ENCODE measurements at regions not wholly inside any gene's neighbourhood (a gene's known extent, or its start where the extent isn't known, plus 50 kb on each side); places are given as distances from the start of the nearest gene placed in this dataset.
"Not testable (repeated sequence)": the region's sequence is repeated elsewhere in the genome, so short reads cannot be mapped to it uniquely, and the experiment has no call there.

DNA sequence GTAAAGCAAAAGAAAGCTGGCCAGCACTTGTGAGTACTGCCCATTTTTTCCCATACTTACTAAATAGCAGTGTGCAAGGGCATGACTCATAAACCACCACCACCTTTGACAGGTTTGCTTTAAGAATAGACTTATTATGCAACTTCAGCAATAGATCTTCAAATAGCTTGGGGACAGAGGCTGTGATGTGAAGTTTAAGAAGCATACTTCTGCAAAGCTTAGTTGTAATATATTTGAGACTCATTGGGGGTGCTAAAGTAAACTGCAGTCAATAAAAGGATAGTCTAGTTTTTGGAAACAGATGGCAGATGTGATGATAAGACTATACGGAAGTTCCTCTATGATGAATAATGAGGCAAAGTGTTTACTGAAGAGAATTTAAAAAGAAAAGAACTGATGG is 210.0 kb downstream of the PLA2G4A start:
- H3K4me1 ChIP-seq = no peaks in the 10 kb centered on the region
- H3K9me3 ChIP-seq = no peaks in the 10 kb centered on the region
- H3K36me3 ChIP-seq = no peaks in the 10 kb centered on the region
- no peak overlapping the region for H3K27ac ChIP-seq
- TF ChIP-seq, protein P1, sequence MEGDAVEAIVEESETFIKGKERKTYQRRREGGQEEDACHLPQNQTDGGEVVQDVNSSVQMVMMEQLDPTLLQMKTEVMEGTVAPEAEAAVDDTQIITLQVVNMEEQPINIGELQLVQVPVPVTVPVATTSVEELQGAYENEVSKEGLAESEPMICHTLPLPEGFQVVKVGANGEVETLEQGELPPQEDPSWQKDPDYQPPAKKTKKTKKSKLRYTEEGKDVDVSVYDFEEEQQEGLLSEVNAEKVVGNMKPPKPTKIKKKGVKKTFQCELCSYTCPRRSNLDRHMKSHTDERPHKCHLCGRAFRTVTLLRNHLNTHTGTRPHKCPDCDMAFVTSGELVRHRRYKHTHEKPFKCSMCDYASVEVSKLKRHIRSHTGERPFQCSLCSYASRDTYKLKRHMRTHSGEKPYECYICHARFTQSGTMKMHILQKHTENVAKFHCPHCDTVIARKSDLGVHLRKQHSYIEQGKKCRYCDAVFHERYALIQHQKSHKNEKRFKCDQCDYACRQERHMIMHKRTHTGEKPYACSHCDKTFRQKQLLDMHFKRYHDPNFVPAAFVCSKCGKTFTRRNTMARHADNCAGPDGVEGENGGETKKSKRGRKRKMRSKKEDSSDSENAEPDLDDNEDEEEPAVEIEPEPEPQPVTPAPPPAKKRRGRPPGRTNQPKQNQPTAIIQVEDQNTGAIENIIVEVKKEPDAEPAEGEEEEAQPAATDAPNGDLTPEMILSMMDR (IDR thresholded peaks at IDR 0.05) = no peak
- no peak for TF ChIP-seq POLR2A (IDR thresholded peaks at IDR 0.05)
- intact Hi-C loops (cut with DNase I) = no loop called here
- no peaks in the 10 kb centered on the region for H3K27me3 ChIP-seq
- no peak overlapping the region for H3K4me3 ChIP-seq
- ATAC-seq = peak in 1 of 4 donors; percentile 23
- WGBS (ENCODE audit: insufficient coverage, low coverage, low lambda C conversion rate, missing lambda C conversion rate) = 35% methylated on average over 1 of the region's 1 CpG
- no peak for DNase-seq

DNA sequence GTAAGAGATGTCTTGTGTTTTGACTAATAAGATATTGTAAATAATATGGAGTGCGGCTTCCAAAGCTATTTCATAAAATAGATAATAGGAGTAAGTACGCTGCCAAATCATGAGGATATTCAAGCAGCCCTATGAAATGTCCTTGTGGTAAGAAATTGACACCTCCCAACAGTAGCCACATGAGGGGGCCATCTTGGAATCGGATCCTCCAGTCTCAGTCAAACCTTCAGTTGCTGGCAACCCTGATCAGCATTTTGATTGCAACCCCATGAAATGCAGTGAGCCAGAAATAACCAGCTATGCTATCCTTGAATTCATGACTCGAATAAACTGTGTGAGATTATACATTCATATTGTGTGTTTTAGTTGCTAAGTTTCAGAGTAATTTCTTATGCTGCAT is 212.4 kb downstream of the PLA2G4A start:
- WGBS (ENCODE audit: insufficient coverage, low coverage, low lambda C conversion rate, missing lambda C conversion rate) = 58% methylated on average over 4 of the region's 4 CpGs
- TF ChIP-seq, protein P1 (IDR thresholded peaks at IDR 0.05) = no peak
- TF ChIP-seq POLR2A (IDR thresholded peaks at IDR 0.05) = no peak
- H3K27me3 ChIP-seq = no peaks in the 10 kb centered on the region
- H3K27ac ChIP-seq = no peak overlapping the region
- intact Hi-C loops (cut with DNase I) = no loop called here
- no peaks in the 10 kb centered on the region for H3K36me3 ChIP-seq
- no peaks in the 10 kb centered on the region for H3K4me1 ChIP-seq
- DNase-seq (no peak), ATAC-seq (no peak)
- no peaks in the 10 kb centered on the region for H3K9me3 ChIP-seq
- no peak overlapping the region for H3K4me3 ChIP-seq

DNA sequence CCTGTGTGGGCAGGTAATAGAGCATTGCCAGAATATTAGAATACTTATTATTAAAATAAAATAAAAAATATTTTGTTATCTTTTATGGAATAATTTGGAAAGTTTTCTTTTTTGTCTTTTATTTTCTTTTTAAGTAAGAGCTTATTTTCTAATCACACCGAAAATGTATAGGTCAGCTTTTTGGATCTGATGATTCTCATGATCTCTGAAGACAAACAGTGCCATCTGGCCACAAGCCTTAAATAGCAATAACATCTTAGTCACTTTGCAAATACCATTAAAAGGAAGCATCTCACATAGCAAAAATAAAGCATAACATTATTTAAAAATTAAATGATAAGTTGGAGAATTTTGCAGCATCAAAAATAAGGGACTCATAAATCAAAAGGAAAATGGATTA is 213.8 kb downstream of the PLA2G4A start:
- WGBS (ENCODE audit: insufficient coverage, low coverage, low lambda C conversion rate, missing lambda C conversion rate) = 65% methylated on average over 1 of the region's 1 CpG
- Histone ChIP-seq H3K36me3 (no peaks in the 10 kb centered on the region), H3K27me3 (no peaks in the 10 kb centered on the region), H3K27ac (no peak overlapping the region), H3K9me3 (no peaks in the 10 kb centered on the region), H3K4me1 (no peaks in the 10 kb centered on the region), H3K4me3 (no peak overlapping the region)
- no peak for TF ChIP-seq POLR2A (IDR thresholded peaks at IDR 0.05)
- TF ChIP-seq, protein P1 (IDR thresholded peaks at IDR 0.05) = no peak
- DNase-seq = no peak
- intact Hi-C loops (cut with DNase I) = no loop called here
- ATAC-seq = no peak

DNA sequence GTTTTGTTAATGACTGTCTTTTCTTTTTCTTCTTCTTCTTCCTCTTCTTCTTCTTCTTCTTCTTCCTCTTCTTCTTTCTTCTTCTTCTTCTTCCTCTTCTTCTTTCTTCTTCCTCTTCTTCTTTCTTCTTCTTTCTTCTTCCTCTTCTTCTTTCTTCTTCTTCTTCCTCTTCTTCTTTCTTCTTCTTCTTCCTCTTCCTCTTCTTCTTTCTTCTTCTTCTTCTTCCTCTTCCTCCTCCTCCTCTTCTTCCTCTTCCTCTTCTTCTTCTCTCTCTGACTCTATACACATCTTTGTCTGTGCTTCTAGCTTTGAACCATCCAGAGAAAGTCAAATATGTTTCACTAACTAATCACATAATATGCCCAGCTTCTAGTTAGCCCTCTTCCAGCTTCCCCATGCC is 214.7 kb downstream of the PLA2G4A start:
- intact Hi-C loops (cut with DNase I); H3K4me1 ChIP-seq; H3K36me3 ChIP-seq; DNase-seq; H3K4me3 ChIP-seq; H3K27me3 ChIP-seq; H3K27ac ChIP-seq; ATAC-seq; H3K9me3 ChIP-seq: not testable (repeated sequence)

DNA sequence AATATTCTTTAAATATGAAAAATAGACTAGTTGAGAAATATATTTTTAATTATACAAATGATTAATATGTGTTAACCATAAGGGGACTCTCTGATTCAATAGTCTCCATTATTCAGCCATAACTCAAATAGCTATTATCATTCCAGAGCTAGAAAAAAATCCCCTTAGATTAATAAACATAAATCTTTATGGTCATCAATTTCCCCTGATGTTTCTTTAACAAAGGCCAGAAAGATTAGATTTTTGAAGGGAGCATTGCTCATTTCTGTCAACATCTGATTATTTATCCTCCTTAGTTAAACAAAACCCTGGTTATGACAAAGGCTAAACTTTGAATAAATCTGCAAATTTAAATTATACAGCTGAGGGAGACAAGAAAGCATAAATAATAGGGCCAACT is 215.7 kb downstream of the PLA2G4A start:
- intact Hi-C loops (cut with DNase I) = no loop called here
- ATAC-seq (no peak), DNase-seq (no peak)
- H3K27me3 ChIP-seq = no peaks in the 10 kb centered on the region
- H3K27ac ChIP-seq = no peak overlapping the region
- H3K4me3 ChIP-seq = no peak overlapping the region
- TF ChIP-seq, protein P1 (IDR thresholded peaks at IDR 0.05) = no peak
- no peak for TF ChIP-seq POLR2A (IDR thresholded peaks at IDR 0.05)
- no peaks in the 10 kb centered on the region for H3K9me3 ChIP-seq
- no peaks in the 10 kb centered on the region for H3K4me1 ChIP-seq
- H3K36me3 ChIP-seq = no peaks in the 10 kb centered on the region

Data from right lobe of liver (tissue), 6 donors.